ENCODE measurements at regions not wholly inside any gene's neighbourhood (a gene's known extent, or its start where the extent isn't known, plus 50 kb on each side); places are given as distances from the start of the nearest gene placed in this dataset.

DNA sequence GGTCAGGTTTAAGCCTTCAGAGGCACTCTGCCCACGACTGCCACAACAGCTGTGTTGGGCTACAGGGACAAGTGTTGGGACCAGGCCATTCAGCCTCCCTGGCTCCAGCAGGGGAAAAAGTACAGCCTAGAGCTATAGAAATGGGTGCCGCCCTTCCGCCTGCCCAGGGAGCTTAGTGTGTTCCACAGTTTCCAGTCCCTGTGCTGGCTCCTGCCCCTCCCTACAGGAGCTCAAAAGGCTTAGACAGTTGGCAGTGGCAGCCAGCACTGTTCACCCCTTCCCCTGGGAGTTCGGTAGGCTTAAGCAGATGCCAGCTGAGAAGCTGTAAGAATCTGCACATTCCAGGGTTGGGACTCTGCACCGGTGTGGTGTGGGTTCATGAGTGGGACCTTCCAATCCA lies 408.2 kb upstream of the INTU start:
- Histone ChIP-seq H3K79me2 (ENCODE audit: control insufficient read depth, insufficient read depth, low read length) (no peaks in the 10 kb centered on the region), H3K36me3 (replicated peaks in 1 of 2; ENCODE audit: control extremely low read depth in 1 of 2, control insufficient read depth in 1 of 2, extremely low read depth in 1 of 2, insufficient read depth in 2 of 2, low read length in 1 of 2) (no peaks in the 10 kb centered on the region), H2AFZ (ENCODE audit: insufficient read depth, low read depth, low read length, poor library complexity, severe bottlenecking) (no peak overlapping the region), H3K9me3 (ENCODE audit: control extremely low read depth in 1 of 3, control insufficient read depth in 2 of 3, insufficient read depth in 1 of 3, low read length in 2 of 3) (peaks cover 0 to 5% (median 1%) of the 10 kb centered on the region in 3 donors), H3K4me3 (ENCODE audit: control extremely low read depth in 1 of 5, extremely low read depth in 1 of 5, insufficient read depth in 1 of 5, low read depth in 2 of 5, low read length in 4 of 5) (no peak overlapping the region), H3K4me2 (replicated peaks; ENCODE audit: low read depth, low read length, poor library complexity, severe bottlenecking) (no peak overlapping the region), H3K27ac (ENCODE audit: low read length in 2 of 2) (no peak overlapping the region), H4K20me1 (ENCODE audit: control insufficient read depth, insufficient read depth, low read length, poor library complexity, severe bottlenecking) (no peaks in the 10 kb centered on the region), H3K27me3 (replicated peaks in 1 of 4; ENCODE audit: control extremely low read depth in 1 of 4, control insufficient read depth in 3 of 4, insufficient read depth in 4 of 4, low read length in 3 of 4) (no peaks in the 10 kb centered on the region), H3K4me1 (ENCODE audit: control insufficient read depth in 2 of 2, insufficient read depth in 2 of 2, low read length in 2 of 2) (no peaks in the 10 kb centered on the region), H3K9ac (ENCODE audit: low read length) (no peak overlapping the region)
- no peak for TF ChIP-seq EZH2 (IDR thresholded peaks at IDR 0.05; ENCODE audit: borderline replicate concordance, insufficient read depth, low read depth, low read length, poor library complexity, severe bottlenecking)
- TF ChIP-seq, protein P1, sequence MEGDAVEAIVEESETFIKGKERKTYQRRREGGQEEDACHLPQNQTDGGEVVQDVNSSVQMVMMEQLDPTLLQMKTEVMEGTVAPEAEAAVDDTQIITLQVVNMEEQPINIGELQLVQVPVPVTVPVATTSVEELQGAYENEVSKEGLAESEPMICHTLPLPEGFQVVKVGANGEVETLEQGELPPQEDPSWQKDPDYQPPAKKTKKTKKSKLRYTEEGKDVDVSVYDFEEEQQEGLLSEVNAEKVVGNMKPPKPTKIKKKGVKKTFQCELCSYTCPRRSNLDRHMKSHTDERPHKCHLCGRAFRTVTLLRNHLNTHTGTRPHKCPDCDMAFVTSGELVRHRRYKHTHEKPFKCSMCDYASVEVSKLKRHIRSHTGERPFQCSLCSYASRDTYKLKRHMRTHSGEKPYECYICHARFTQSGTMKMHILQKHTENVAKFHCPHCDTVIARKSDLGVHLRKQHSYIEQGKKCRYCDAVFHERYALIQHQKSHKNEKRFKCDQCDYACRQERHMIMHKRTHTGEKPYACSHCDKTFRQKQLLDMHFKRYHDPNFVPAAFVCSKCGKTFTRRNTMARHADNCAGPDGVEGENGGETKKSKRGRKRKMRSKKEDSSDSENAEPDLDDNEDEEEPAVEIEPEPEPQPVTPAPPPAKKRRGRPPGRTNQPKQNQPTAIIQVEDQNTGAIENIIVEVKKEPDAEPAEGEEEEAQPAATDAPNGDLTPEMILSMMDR (IDR thresholded peaks at IDR 0.05), result no peak
- intact Hi-C loops (cut with micrococcal nuclease), result no loop called here
- WGBS (ENCODE audit: insufficient coverage), result 84% methylated on average over 3 of the region's 5 CpGs
- no peak overlapping the region for H3K27ac Mint-ChIP-seq
- ATAC-seq (ENCODE audit: low read depth) (no peak), DNase-seq (no peak)
- no peak overlapping the region for H3K4me3 Mint-ChIP-seq
- no peaks in the 10 kb centered on the region for H3K27me3 Mint-ChIP-seq
- ChIA-PET CTCF (no interaction called here), POLR2A (no interaction called here)
- peaks cover 9% of the 10 kb centered on the region for H3K9me3 Mint-ChIP-seq (ENCODE audit: insufficient read depth)
- no peaks in the 10 kb centered on the region for H3K4me1 Mint-ChIP-seq

DNA sequence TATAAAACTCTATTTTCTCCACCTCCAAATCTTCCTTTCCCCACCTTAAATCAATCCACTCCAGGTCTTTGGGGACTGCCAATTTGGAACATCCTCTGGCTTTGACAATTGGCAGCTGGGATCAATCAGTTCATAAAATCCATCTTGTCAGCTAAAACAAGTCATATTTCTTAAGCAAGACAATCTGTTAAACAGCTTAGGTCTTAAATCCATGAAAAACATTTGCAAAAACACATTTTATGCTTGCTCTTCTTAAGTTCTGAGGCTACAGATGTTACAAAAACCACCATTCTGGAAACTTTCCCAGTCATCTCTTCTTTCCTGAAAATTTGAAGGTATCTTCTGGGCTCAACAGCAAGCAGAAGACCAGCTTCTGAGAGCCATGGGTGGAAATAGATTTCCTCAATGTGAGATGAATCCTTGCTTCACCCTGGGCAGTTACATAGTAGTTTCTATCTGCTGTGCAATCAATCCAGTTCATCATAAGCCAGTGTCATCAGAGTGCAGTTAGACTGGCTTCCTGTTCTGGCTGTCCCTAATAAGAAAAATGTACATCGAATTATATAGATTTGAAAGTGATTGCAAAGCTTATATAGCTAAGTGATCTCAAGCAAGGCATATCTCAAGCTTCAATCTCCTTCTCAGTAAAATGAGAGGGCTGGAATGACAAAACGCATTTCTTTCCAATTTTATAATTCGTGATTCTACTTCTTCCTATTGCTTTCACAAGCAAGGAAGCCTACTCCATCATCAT lies 402.7 kb upstream of the INTU start:
- no peak overlapping the region for H3K4me3 ChIP-seq (ENCODE audit: control extremely low read depth in 1 of 5, extremely low read depth in 1 of 5, insufficient read depth in 1 of 5, low read depth in 2 of 5, low read length in 4 of 5)
- ChIA-PET CTCF (no interaction called here), POLR2A (no interaction called here)
- no peak overlapping the region for H3K4me2 ChIP-seq (replicated peaks; ENCODE audit: low read depth, low read length, poor library complexity, severe bottlenecking)
- H3K4me1 ChIP-seq (ENCODE audit: control insufficient read depth in 2 of 2, insufficient read depth in 2 of 2, low read length in 2 of 2), result no peaks in the 10 kb centered on the region
- no peak overlapping the region for H3K27ac Mint-ChIP-seq
- no peak overlapping the region for H3K4me3 Mint-ChIP-seq
- TF ChIP-seq, protein P1 (IDR thresholded peaks at IDR 0.05), result no peak
- no peak for TF ChIP-seq EZH2 (IDR thresholded peaks at IDR 0.05; ENCODE audit: borderline replicate concordance, insufficient read depth, low read depth, low read length, poor library complexity, severe bottlenecking)
- no peaks in the 10 kb centered on the region for H3K36me3 ChIP-seq (replicated peaks in 1 of 2; ENCODE audit: control extremely low read depth in 1 of 2, control insufficient read depth in 1 of 2, extremely low read depth in 1 of 2, insufficient read depth in 2 of 2, low read length in 1 of 2)
- no peak overlapping the region for H3K27ac ChIP-seq (ENCODE audit: low read length in 2 of 2)
- peaks cover 4% of the 10 kb centered on the region for H3K9me3 Mint-ChIP-seq (ENCODE audit: insufficient read depth)
- ATAC-seq (ENCODE audit: low read depth) (no peak), DNase-seq (no peak)
- no peaks in the 10 kb centered on the region for H3K79me2 ChIP-seq (ENCODE audit: control insufficient read depth, insufficient read depth, low read length)
- no peak overlapping the region for H3K9ac ChIP-seq (ENCODE audit: low read length)
- no peaks in the 10 kb centered on the region for H3K9me3 ChIP-seq (ENCODE audit: control extremely low read depth in 1 of 3, control insufficient read depth in 2 of 3, insufficient read depth in 1 of 3, low read length in 2 of 3)
- H3K27me3 Mint-ChIP-seq, result no peaks in the 10 kb centered on the region
- H3K4me1 Mint-ChIP-seq, result no peaks in the 10 kb centered on the region
- no peaks in the 10 kb centered on the region for H4K20me1 ChIP-seq (ENCODE audit: control insufficient read depth, insufficient read depth, low read length, poor library complexity, severe bottlenecking)
- H2AFZ ChIP-seq (ENCODE audit: insufficient read depth, low read depth, low read length, poor library complexity, severe bottlenecking), result no peak overlapping the region
- H3K27me3 ChIP-seq (replicated peaks in 1 of 4; ENCODE audit: control extremely low read depth in 1 of 4, control insufficient read depth in 3 of 4, insufficient read depth in 4 of 4, low read length in 3 of 4), result no peaks in the 10 kb centered on the region
- intact Hi-C loops (cut with micrococcal nuclease), result no loop called here
- no CpG with 5 or more reads among the region's 3 CpGs for WGBS (ENCODE audit: insufficient coverage)

All from B cell (primary cell).